ENCODE measurements at regions not wholly inside any gene's neighbourhood (a gene's known extent, or its start where the extent isn't known, plus 50 kb on each side); places are given as distances from the start of the nearest gene placed in this dataset.

- no peaks in the 10 kb centered on the region for H3K36me3 ChIP-seq
Measured at GRCh38 chr12:84243686-84244085, 668.9 kb downstream of the SLC6A15 start.

GRCh38 chr12:84222841-84223240 lies 689.8 kb downstream of the SLC6A15 start:
- intact Hi-C loops (cut with DNase I): no loop called here
- H3K27me3 ChIP-seq: no peaks in the 10 kb centered on the region
- no peaks in the 10 kb centered on the region for H3K9me3 ChIP-seq
- H3K36me3 ChIP-seq: no peaks in the 10 kb centered on the region
- no peak overlapping the region for H3K27ac ChIP-seq
- no peak overlapping the region for H3K4me3 ChIP-seq
- 81 to 85% methylated on average over 3 of the region's 3 CpGs for WGBS, 2 donors
- H3K4me1 ChIP-seq: no peaks in the 10 kb centered on the region
- TF ChIP-seq CTCF (IDR thresholded peaks at IDR 0.05) (no peak), EP300 (IDR thresholded peaks at IDR 0.05) (no peak), POLR2A (IDR thresholded peaks at IDR 0.05) (no peak), POLR2AphosphoS5 (IDR thresholded peaks at IDR 0.05) (no peak)
- DNase-seq: no peak

More at GRCh38 chr12:84243686-84244085, 668.9 kb downstream of the SLC6A15 start:
- no peaks in the 10 kb centered on the region for H3K27me3 ChIP-seq
- intact Hi-C loops (cut with DNase I): no loop called here
- 74 to 77% methylated on average over 4 of the region's 4 CpGs for WGBS, 2 donors
- no peaks in the 10 kb centered on the region for H3K4me1 ChIP-seq
- no peak for TF ChIP-seq CTCF (IDR thresholded peaks at IDR 0.05)
- TF ChIP-seq EP300 (IDR thresholded peaks at IDR 0.05): no peak
- TF ChIP-seq POLR2AphosphoS5 (IDR thresholded peaks at IDR 0.05): no peak
- TF ChIP-seq POLR2A (IDR thresholded peaks at IDR 0.05): no peak
- no peak overlapping the region for H3K4me3 ChIP-seq
- H3K27ac ChIP-seq: no peak overlapping the region
- H3K9me3 ChIP-seq: no peaks in the 10 kb centered on the region
- no peak for DNase-seq

GRCh38 chr12:84218406-84218805 lies 694.2 kb downstream of the SLC6A15 start:
- H3K9me3 ChIP-seq: no peaks in the 10 kb centered on the region
- no peaks in the 10 kb centered on the region for H3K4me1 ChIP-seq
- no peaks in the 10 kb centered on the region for H3K27me3 ChIP-seq
- WGBS, 2 donors: 68 to 76% methylated on average over 1 of the region's 1 CpG
- no peak overlapping the region for H3K27ac ChIP-seq
- TF ChIP-seq EP300 (IDR thresholded peaks at IDR 0.05): no peak
- no peak for TF ChIP-seq POLR2AphosphoS5 (IDR thresholded peaks at IDR 0.05)
- no peak for TF ChIP-seq CTCF (IDR thresholded peaks at IDR 0.05)
- TF ChIP-seq POLR2A (IDR thresholded peaks at IDR 0.05): no peak
- H3K4me3 ChIP-seq: no peak overlapping the region
- H3K36me3 ChIP-seq: no peaks in the 10 kb centered on the region
- DNase-seq: no peak
- intact Hi-C loops (cut with DNase I): no loop called here

GRCh38 chr12:84201976-84202375 lies 710.6 kb downstream of the SLC6A15 start:
- intact Hi-C loops (cut with DNase I): no loop called here
- no peak for DNase-seq
- H3K36me3 ChIP-seq: no peaks in the 10 kb centered on the region
- H3K27ac ChIP-seq: no peak overlapping the region
- no peak overlapping the region for H3K4me3 ChIP-seq
- TF ChIP-seq CTCF (IDR thresholded peaks at IDR 0.05) (no peak), POLR2AphosphoS5 (IDR thresholded peaks at IDR 0.05) (no peak), POLR2A (IDR thresholded peaks at IDR 0.05) (no peak), EP300 (IDR thresholded peaks at IDR 0.05) (no peak)
- H3K4me1 ChIP-seq: no peaks in the 10 kb centered on the region
- no peaks in the 10 kb centered on the region for H3K9me3 ChIP-seq
- no peaks in the 10 kb centered on the region for H3K27me3 ChIP-seq
- WGBS, 2 donors: 64 to 68% methylated on average over 2 of the region's 2 CpGs

- Histone ChIP-seq H3K9me3 (peaks cover 0 to 7% (median 0%) of the 10 kb centered on the region in 4 donors), H3K4me1 (no peaks in the 10 kb centered on the region), H3K27me3 (no peaks in the 10 kb centered on the region), H3K4me3 (no peak overlapping the region), H3K27ac (no peak overlapping the region), H3K36me3 (no peaks in the 10 kb centered on the region)
- 76 to 83% methylated on average over 6 of the region's 6 CpGs for WGBS, 2 donors
- TF ChIP-seq EP300 (IDR thresholded peaks at IDR 0.05) (no peak), POLR2A (IDR thresholded peaks at IDR 0.05) (no peak), POLR2AphosphoS5 (IDR thresholded peaks at IDR 0.05) (no peak), CTCF (IDR thresholded peaks at IDR 0.05) (no peak)
- no peak for DNase-seq
- intact Hi-C loops (cut with DNase I): no loop called here
Measured at GRCh38 chr12:84198294-84198946, 714.2 kb downstream of the SLC6A15 start.

Data from sigmoid colon (tissue), 6 donors.